GM12878 (cell line): ENCODE measurements at regions not wholly inside any gene's neighbourhood (a gene's known extent, or its start where the extent isn't known, plus 50 kb on each side); places are given as distances from the start of the nearest gene placed in this dataset.

Experiments used
- ATAC-seq: fragments of 200-7000 bp; cut with Tn5 transposase; 3 replicates; pipeline ENCODE4 v1.9.1; 2020; ENCODE audit warnings: mild to moderate bottlenecking, moderate library complexity
- BruUV-seq: library from RNA; stranded (reverse); fragments of 400-500 nt; replicated peaks from 2 replicates; lab custom pipeline; 2021; lab: Mats Ljungman, UMichigan
- CTCF ChIA-PET: fragments of 300-600 bp; sonication (Branson Sonifier 250); formaldehyde crosslinking; extraction: SDS; loops from one replicate; lab custom pipeline; 2021; ENCODE audit warnings: inconsistent platforms; lab: Yijun Ruan, JAX
- POLR2A ChIA-PET: fragments of 350-600 bp; formaldehyde crosslinking; extraction: SDS; loops from one replicate; lab custom pipeline; 2021; ENCODE audit warnings: inconsistent platforms; lab: Charles Lee
- RAD21 ChIA-PET: fragments of 300-600 bp; sonication (Branson Sonifier 250); formaldehyde crosslinking; loops from one replicate; lab custom pipeline; 2023; ENCODE audit warnings: antibody characterized with exemption; ENCODE audit not compliant: unreplicated experiment; lab: Charles Lee
- SMC1A ChIA-PET: fragments of 300-600 bp; sonication (Branson Sonifier 250); formaldehyde crosslinking; loops from one replicate; lab custom pipeline; 2023; ENCODE audit not compliant: unreplicated experiment, uncharacterized antibody; lab: Charles Lee
- DNase-seq: peaks from one replicate; pipeline ENCODE4 v3.0.0-alpha.2; 2011; ENCODE audit warnings: low read depth, low spot score
- FAIRE-seq: peaks from 3 replicates; lab custom pipeline; 2011; peaks lifted over from hg19 to GRCh38; lab: Jason Lieb, UNC
- H2AFZ ChIP-seq: 2 replicates; pipeline ENCODE4 v1.6.0; 2011; ENCODE audit warnings: low read depth, low read length, control low read depth; ENCODE audit not compliant: control insufficient read depth
- H3K27ac ChIP-seq: 2 replicates; pipeline ENCODE4 v1.5.1; 2011; ENCODE audit warnings: control low read depth; ENCODE audit not compliant: control insufficient read depth, insufficient read depth
- H3K27me3 ChIP-seq, 2 experiments: replicated peaks in 1 of 2; 2 replicates each; pipeline versions ENCODE4 v1.6.0 to v1.6.1; 2011; ENCODE audit warnings: low read length in 1 of 2; ENCODE audit not compliant: control insufficient read depth in 2 of 2, insufficient read depth in 2 of 2
- H3K36me3 ChIP-seq, 2 experiments: 2 replicates each; pipeline ENCODE4 v1.5.1; 2011; ENCODE audit warnings: low read length in 1 of 2; ENCODE audit not compliant: control insufficient read depth in 2 of 2, insufficient read depth in 2 of 2
- H3K4me1 ChIP-seq: 2 replicates; pipeline ENCODE4 v1.6.1; 2011; ENCODE audit warnings: mild to moderate bottlenecking, low read length, moderate library complexity, mixed read lengths; ENCODE audit not compliant: control insufficient read depth, insufficient read depth
- H3K4me2 ChIP-seq: 2 replicates; pipeline ENCODE4 v1.6.0; 2011; ENCODE audit warnings: control low read depth; ENCODE audit not compliant: control insufficient read depth, insufficient read depth
- H3K4me3 ChIP-seq: fragments of 200-600 bp; sonication (generic); 2 replicates; pipeline ENCODE4 v1.5.1; 2016
- H3K79me2 ChIP-seq: 2 replicates; pipeline ENCODE4 v1.6.0; 2011; ENCODE audit warnings: low read length; ENCODE audit not compliant: control insufficient read depth, insufficient read depth
- H3K9ac ChIP-seq: 2 replicates; pipeline ENCODE4 v1.8.0; 2011; ENCODE audit warnings: low read length, control low read depth, mixed read lengths; ENCODE audit not compliant: control insufficient read depth, insufficient read depth
- H3K9me3 ChIP-seq: replicated peaks from 3 replicates; pipeline ENCODE4 v1.5.1; 2011; ENCODE audit warnings: mild to moderate bottlenecking, low read length; ENCODE audit not compliant: control insufficient read depth, insufficient read depth
- H4K20me1 ChIP-seq: 2 replicates; pipeline ENCODE4 v1.6.0; 2011; ENCODE audit not compliant: control insufficient read depth, insufficient read depth
- BCL3 ChIP-seq: IDR thresholded peaks from 2 replicates; pipeline ENCODE4 v1.6.1; 2011; ENCODE audit warnings: borderline replicate concordance, low read depth, mild to moderate bottlenecking, moderate library complexity, low read length; ENCODE audit not compliant: insufficient read depth, poor library complexity, severe bottlenecking
- CBX5 ChIP-seq: sonication (generic); IDR thresholded peaks from 2 replicates; pipeline ENCODE4 v1.6.1; 2016; ENCODE audit warnings: low read depth, moderate library complexity, mild to moderate bottlenecking, inconsistent platforms
- FOXM1 ChIP-seq: IDR thresholded peaks from 2 replicates; pipeline ENCODE4 v1.6.1; 2012; ENCODE audit warnings: low read depth, mild to moderate bottlenecking, inconsistent platforms, low read length, moderate library complexity
- HCFC1 ChIP-seq: fragments of 150-350 bp; IDR thresholded peaks from 2 replicates; pipeline ENCODE4 v1.6.1; 2014; ENCODE audit warnings: low read length
- MAX ChIP-seq: IDR thresholded peaks from 2 replicates; pipeline ENCODE4 v1.6.1; 2012; ENCODE audit warnings: low read depth, low read length, improper control_type of control experiment
- NFYB ChIP-seq: IDR thresholded peaks from 2 replicates; pipeline ENCODE4 v1.6.1; 2011; ENCODE audit warnings: low read depth, mild to moderate bottlenecking, low read length, improper control_type of control experiment, moderate library complexity; ENCODE audit not compliant: insufficient read depth
- NR2C1 ChIP-seq: fragments of 450-650 bp; IDR thresholded peaks from 2 replicates; pipeline ENCODE4 v1.6.1; 2017; ENCODE audit warnings: antibody characterized with exemption, mild to moderate bottlenecking, moderate library complexity
- RFX5 ChIP-seq: IDR thresholded peaks from 2 replicates; pipeline ENCODE4 v1.6.1; 2011; ENCODE audit warnings: low read depth, low read length, improper control_type of control experiment
- SKIL ChIP-seq: fragments of 450-650 bp; IDR thresholded peaks from 2 replicates; pipeline ENCODE4 v1.6.1; 2017; ENCODE audit warnings: mild to moderate bottlenecking, low read depth, inconsistent platforms; ENCODE audit not compliant: poor library complexity, severe bottlenecking
- SUPT20H ChIP-seq: IDR thresholded peaks from 2 replicates; pipeline ENCODE4 v1.6.1; 2011; ENCODE audit warnings: low read depth, mild to moderate bottlenecking, low read length, moderate library complexity, borderline replicate concordance; ENCODE audit not compliant: control insufficient read depth
- TBL1XR1 ChIP-seq: IDR thresholded peaks from 2 replicates; pipeline ENCODE4 v1.6.1; 2012; ENCODE audit warnings: low read depth, low read length, improper control_type of control experiment
- YBX1 ChIP-seq: fragments of 450-650 bp; IDR thresholded peaks from 2 replicates; pipeline ENCODE4 v1.6.1; 2016; ENCODE audit warnings: antibody characterized with exemption
- ZBTB11 ChIP-seq: fragments of 450-650 bp; formaldehyde crosslinking; IDR thresholded peaks from 2 replicates; pipeline ENCODE4 v1.5.0; 2022; ENCODE audit warnings: mild to moderate bottlenecking, missing genetic modification characterization
- WGBS: methylation state at CpG from one replicate; pipeline ENCODE4 v1.1.6; 2016; ENCODE audit warnings: low lambda C conversion rate; ENCODE audit not compliant: insufficient replicate concordance, insufficient coverage; ENCODE audit errors: missing lambda C conversion rate; 5-methylcytosine and 5-hydroxymethylcytosine counted together
- in situ Hi-C: fragments of 300-500 bp; cut with MboI; formaldehyde crosslinking; loops from 9 replicates; pipeline ENCODE4 v1.14.3; 2018; ENCODE audit warnings: mixed read lengths
- intact Hi-C: fragments of 100-400 bp; cut with micrococcal nuclease; formaldehyde crosslinking; loops from one replicate; pipeline ENCODE4 v1.14.2; 2022; ENCODE audit not compliant: unreplicated experiment
- TF ChIP-seq, protein P1 (sequence below): fragments of 450-650 bp; IDR thresholded peaks from 2 replicates; pipeline ENCODE4 v1.6.1; 2017; ENCODE audit warnings: mild to moderate bottlenecking

DNA sequence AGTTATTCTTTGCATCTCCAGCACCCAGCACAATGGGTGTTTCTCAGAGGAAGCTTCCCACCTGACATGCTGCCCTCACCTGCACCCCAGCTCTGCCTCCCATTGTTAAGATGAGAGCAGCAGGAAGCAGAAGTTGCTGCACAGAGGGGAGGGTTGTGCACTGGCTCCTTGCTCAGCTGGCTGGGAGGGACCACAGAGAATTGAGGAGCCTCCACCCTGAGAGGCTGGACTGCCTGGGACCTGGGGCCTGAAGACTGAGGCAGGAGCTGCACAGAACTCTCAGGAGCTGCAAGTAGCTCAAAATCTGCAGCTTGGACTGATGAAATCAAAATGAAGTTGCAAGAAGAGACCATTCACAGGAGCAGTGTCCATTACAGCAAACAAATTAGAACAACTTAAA lies 222.3 kb upstream of the LINGO1 start (continued):
- TF ChIP-seq CBX5 (no peak), HCFC1 (no peak), FOXM1 (no peak), RFX5 (no peak)
- TF ChIP-seq, all 136 proteins: peak for 0

DNA sequence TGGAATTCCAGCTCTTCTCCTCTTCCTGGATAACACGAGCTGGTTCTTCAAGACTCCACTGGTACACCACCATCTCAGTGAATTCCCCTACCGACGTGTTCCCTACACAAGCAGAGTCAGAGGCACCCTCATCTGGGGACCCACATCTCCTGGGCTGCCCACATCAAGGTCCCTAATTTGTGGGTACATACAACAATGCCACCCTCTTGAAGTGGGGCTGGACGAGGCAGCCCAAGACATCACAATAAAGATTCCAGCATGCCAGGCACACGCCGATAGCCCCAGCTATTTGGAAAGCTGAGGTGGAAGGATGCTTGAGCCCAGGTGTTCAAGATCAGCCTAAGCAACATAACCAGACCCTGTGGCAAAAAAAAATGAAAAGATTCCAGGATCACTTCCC lies 221.2 kb upstream of the LINGO1 start:
- Histone ChIP-seq H3K27me3 (peaks cover 0 to 2% of the 10 kb centered on the region in 2 experiments; a peak in 2 of 4 replicates), H4K20me1 (no peaks in the 10 kb centered on the region), H3K79me2 (no peaks in the 10 kb centered on the region), H3K4me1 (no peaks in the 10 kb centered on the region), H3K27ac (no peak overlapping the region), H3K9ac (no peak overlapping the region), H3K9me3 (no peaks in the 10 kb centered on the region), H3K4me3 (no peak overlapping the region), H3K36me3 (no peaks in the 10 kb centered on the region), H2AFZ (no peak overlapping the region), H3K4me2 (no peak overlapping the region)
- 26% methylated on average over 6 of the region's 6 CpGs for WGBS
- no TSS peak for BruUV-seq
- in situ Hi-C loops (no loop called here), intact Hi-C loops (no loop called here)
- DNase-seq (no peak), FAIRE-seq (no peak), ATAC-seq (no peak)
- ChIA-PET CTCF (interaction anchor here (1.0 to 1.3 kb wide), 2 partner anchors 47 to 56 kb away, joined by 3 to 7 read pairs; no protein-coding TSS in a partner anchor), SMC1A (no interaction called here), POLR2A (no interaction called here), RAD21 (no interaction called here)
- TF ChIP-seq ZBTB11 (no peak), NR2C1 (no peak), NFYB (no peak), CBX5 (no peak), TBL1XR1 (no peak), SKIL (no peak), YBX1 (no peak), BCL3 (no peak), MAX (no peak), SUPT20H (no peak)
- TF ChIP-seq, protein P1, sequence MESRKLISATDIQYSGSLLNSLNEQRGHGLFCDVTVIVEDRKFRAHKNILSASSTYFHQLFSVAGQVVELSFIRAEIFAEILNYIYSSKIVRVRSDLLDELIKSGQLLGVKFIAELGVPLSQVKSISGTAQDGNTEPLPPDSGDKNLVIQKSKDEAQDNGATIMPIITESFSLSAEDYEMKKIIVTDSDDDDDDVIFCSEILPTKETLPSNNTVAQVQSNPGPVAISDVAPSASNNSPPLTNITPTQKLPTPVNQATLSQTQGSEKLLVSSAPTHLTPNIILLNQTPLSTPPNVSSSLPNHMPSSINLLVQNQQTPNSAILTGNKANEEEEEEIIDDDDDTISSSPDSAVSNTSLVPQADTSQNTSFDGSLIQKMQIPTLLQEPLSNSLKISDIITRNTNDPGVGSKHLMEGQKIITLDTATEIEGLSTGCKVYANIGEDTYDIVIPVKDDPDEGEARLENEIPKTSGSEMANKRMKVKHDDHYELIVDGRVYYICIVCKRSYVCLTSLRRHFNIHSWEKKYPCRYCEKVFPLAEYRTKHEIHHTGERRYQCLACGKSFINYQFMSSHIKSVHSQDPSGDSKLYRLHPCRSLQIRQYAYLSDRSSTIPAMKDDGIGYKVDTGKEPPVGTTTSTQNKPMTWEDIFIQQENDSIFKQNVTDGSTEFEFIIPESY, result no peak
